K562 (cell line): ENCODE measurements at regions not wholly inside any gene's neighbourhood (a gene's known extent, or its start where the extent isn't known, plus 50 kb on each side); places are given as distances from the start of the nearest gene placed in this dataset.

Source experiments
- POLR2AphosphoS2 ChIP-seq: IDR thresholded peaks from 2 replicates; pipeline ENCODE4 v1.6.1; 2012; ENCODE audit warnings: low read length, improper control_type of control experiment
- TEAD1 ChIP-seq, 2 experiments: fragments of 450-650 bp in 1 of 2; sonication (generic) in 1 of 2; formaldehyde crosslinking; IDR thresholded peaks; 2 replicates each; pipeline versions ENCODE4 v1.4.0 to v1.8.0; 2020 to 2022; ENCODE audit warnings: mild to moderate bottlenecking in 2 of 2, missing genetic modification reagents in 1 of 2
- TGIF2 ChIP-seq: sonication (generic); formaldehyde crosslinking; IDR thresholded peaks from 2 replicates; pipeline ENCODE4 v1.8.1; 2022; ENCODE audit warnings: mild to moderate bottlenecking, missing genetic modification reagents, moderate library complexity
- ZNF354B ChIP-seq: fragments of 250-450 bp; sonication (Bioruptor Pico); IDR thresholded peaks from 2 replicates; pipeline ENCODE4 v1.4.0; 2020
- TF ChIP-seq, protein P1 (sequence below): fragments of 250-450 bp; sonication (Bioruptor Pico); IDR thresholded peaks from 2 replicates; pipeline ENCODE4 v1.4.0; 2020
- TF ChIP-seq, protein P2 (sequence below), 2 experiments: IDR thresholded peaks in 1 of 2; conservative IDR thresholded peaks in 1 of 2; 2 replicates each; pipeline ENCODE4 v1.6.1; 2016; ENCODE audit warnings: low read depth in 2 of 2, mild to moderate bottlenecking in 1 of 2, missing compliant biosample characterization in 1 of 2, missing genetic modification characterization in 1 of 2, moderate library complexity in 1 of 2

- TF ChIP-seq ZNF354B (CRISPR knock-in tag), result no peak
- TF ChIP-seq, protein P1, sequence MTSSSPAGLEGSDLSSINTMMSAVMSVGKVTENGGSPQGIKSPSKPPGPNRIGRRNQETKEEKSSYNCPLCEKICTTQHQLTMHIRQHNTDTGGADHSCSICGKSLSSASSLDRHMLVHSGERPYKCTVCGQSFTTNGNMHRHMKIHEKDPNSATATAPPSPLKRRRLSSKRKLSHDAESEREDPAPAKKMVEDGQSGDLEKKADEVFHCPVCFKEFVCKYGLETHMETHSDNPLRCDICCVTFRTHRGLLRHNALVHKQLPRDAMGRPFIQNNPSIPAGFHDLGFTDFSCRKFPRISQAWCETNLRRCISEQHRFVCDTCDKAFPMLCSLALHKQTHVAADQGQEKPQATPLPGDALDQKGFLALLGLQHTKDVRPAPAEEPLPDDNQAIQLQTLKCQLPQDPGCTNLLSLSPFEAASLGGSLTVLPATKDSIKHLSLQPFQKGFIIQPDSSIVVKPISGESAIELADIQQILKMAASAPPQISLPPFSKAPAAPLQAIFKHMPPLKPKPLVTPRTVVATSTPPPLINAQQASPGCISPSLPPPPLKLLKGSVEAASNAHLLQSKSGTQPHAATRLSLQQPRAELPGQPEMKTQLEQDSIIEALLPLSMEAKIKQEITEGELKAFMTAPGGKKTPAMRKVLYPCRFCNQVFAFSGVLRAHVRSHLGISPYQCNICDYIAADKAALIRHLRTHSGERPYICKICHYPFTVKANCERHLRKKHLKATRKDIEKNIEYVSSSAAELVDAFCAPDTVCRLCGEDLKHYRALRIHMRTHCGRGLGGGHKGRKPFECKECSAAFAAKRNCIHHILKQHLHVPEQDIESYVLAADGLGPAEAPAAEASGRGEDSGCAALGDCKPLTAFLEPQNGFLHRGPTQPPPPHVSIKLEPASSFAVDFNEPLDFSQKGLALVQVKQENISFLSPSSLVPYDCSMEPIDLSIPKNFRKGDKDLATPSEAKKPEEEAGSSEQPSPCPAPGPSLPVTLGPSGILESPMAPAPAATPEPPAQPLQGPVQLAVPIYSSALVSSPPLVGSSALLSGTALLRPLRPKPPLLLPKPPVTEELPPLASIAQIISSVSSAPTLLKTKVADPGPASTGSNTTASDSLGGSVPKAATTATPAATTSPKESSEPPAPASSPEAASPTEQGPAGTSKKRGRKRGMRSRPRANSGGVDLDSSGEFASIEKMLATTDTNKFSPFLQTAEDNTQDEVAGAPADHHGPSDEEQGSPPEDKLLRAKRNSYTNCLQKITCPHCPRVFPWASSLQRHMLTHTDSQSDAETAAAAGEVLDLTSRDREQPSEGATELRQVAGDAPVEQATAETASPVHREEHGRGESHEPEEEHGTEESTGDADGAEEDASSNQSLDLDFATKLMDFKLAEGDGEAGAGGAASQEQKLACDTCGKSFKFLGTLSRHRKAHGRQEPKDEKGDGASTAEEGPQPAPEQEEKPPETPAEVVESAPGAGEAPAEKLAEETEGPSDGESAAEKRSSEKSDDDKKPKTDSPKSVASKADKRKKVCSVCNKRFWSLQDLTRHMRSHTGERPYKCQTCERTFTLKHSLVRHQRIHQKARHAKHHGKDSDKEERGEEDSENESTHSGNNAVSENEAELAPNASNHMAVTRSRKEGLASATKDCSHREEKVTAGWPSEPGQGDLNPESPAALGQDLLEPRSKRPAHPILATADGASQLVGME (CRISPR knock-in tag), result no peak
- TF ChIP-seq, protein P2, sequence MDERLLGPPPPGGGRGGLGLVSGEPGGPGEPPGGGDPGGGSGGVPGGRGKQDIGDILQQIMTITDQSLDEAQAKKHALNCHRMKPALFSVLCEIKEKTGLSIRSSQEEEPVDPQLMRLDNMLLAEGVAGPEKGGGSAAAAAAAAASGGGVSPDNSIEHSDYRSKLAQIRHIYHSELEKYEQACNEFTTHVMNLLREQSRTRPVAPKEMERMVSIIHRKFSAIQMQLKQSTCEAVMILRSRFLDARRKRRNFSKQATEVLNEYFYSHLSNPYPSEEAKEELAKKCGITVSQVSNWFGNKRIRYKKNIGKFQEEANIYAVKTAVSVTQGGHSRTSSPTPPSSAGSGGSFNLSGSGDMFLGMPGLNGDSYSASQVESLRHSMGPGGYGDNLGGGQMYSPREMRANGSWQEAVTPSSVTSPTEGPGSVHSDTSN (CRISPR knock-in tag; IDR thresholded peaks at IDR 0.05; ENCODE audit: low read depth), result no peak
- TF ChIP-seq, protein P2 (tag; conservative IDR thresholded peaks at IDR 0.05; ENCODE audit: low read depth), result no peak
- TF ChIP-seq TEAD1 (CRISPR knock-in tag; IDR thresholded peaks at IDR 0.05), result no peak
- TF ChIP-seq POLR2AphosphoS2, result no peak
- no peak for TF ChIP-seq TGIF2 (CRISPR knock-in tag)
- TF ChIP-seq, all 486 proteins: peak for 0
Measured at GRCh38 chr3:197362081-197362480, 63.7 kb upstream of the DLG1 start (continued).
